ENCODE measurements at regions not wholly inside any gene's neighbourhood (a gene's known extent, or its start where the extent isn't known, plus 50 kb on each side); places are given as distances from the start of the nearest gene placed in this dataset.

DNA sequence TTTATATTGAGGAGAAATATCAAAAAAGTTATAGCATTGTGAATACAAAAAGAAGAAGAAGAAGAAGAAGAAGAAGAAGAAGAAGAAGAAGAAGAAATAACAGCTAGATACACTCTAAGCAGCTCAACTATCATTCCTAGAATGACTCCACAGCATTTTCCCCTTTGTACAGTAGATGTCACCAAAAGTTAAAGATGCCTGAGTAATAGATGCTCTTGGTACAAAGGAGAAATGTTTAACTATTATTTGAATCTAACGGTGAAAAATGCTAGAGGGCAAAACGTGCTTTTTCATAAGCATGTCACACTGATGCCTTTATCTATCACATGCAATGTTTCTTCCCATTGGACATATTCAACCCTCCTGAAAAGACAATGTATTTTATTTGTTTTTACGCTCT lies 178.4 kb upstream of the GPRIN3 start:
- no peak overlapping the region for H3K9ac ChIP-seq (ENCODE audit: control insufficient read depth, extremely low read depth, insufficient read depth, low read length)
- no peaks in the 10 kb centered on the region for H3K9me1 ChIP-seq (ENCODE audit: control insufficient read depth, extremely low read depth, insufficient read depth, low read length)
- FAIRE-seq, result no peak
- dilution Hi-C loops (cut with MboI; ENCODE audit: extremely low pct_ligation_motif_present, low sequenced_read_pairs), result no loop called here
- TF ChIP-seq, protein P1, sequence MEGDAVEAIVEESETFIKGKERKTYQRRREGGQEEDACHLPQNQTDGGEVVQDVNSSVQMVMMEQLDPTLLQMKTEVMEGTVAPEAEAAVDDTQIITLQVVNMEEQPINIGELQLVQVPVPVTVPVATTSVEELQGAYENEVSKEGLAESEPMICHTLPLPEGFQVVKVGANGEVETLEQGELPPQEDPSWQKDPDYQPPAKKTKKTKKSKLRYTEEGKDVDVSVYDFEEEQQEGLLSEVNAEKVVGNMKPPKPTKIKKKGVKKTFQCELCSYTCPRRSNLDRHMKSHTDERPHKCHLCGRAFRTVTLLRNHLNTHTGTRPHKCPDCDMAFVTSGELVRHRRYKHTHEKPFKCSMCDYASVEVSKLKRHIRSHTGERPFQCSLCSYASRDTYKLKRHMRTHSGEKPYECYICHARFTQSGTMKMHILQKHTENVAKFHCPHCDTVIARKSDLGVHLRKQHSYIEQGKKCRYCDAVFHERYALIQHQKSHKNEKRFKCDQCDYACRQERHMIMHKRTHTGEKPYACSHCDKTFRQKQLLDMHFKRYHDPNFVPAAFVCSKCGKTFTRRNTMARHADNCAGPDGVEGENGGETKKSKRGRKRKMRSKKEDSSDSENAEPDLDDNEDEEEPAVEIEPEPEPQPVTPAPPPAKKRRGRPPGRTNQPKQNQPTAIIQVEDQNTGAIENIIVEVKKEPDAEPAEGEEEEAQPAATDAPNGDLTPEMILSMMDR (optimal IDR thresholded peaks at IDR 0.05 in 1 of 3, IDR thresholded peaks at IDR 0.05 in 1 of 3, conservative IDR thresholded peaks at IDR 0.05 in 1 of 3; ENCODE audit: extremely low read depth in 1 of 3, insufficient read depth in 2 of 3, low read length in 3 of 3), result peak in 1 of 3 experiments; percentile 17
- no peak for TF ChIP-seq EZH2 (IDR thresholded peaks at IDR 0.05; ENCODE audit: low read length)
- H2AFZ ChIP-seq (ENCODE audit: control insufficient read depth, low read length), result no peak overlapping the region
- H3K9me3 ChIP-seq (ENCODE audit: control insufficient read depth, low read depth, low read length), result no peaks in the 10 kb centered on the region
- H4K20me1 ChIP-seq (ENCODE audit: control insufficient read depth, extremely low read depth, insufficient read depth, low read length), result no peaks in the 10 kb centered on the region
- H3K27me3 ChIP-seq (ENCODE audit: control insufficient read depth, extremely low read depth, insufficient read depth, low read length), result no peaks in the 10 kb centered on the region
- H3K4me2 ChIP-seq (ENCODE audit: control insufficient read depth, extremely low read depth, insufficient read depth, low read depth, low read length), result no peak overlapping the region
- no peak overlapping the region for H3K27ac ChIP-seq (ENCODE audit: control insufficient read depth, insufficient read depth, low read length)
- H3K4me3 ChIP-seq (ENCODE audit: control insufficient read depth in 2 of 3, extremely low read depth in 1 of 3, insufficient read depth in 2 of 3, low read depth in 1 of 3, low read length in 3 of 3), result no peak overlapping the region
- no peaks in the 10 kb centered on the region for H3K79me2 ChIP-seq (ENCODE audit: control insufficient read depth, insufficient read depth, low read length)
- DNase-seq (ENCODE audit: low read depth, low spot score), result no peak
- H3K4me1 ChIP-seq (ENCODE audit: control insufficient read depth, extremely low read depth, insufficient read depth, low read length), result no peaks in the 10 kb centered on the region
- no peaks in the 10 kb centered on the region for H3K36me3 ChIP-seq (ENCODE audit: control insufficient read depth in 2 of 2, extremely low read depth in 1 of 2, insufficient read depth in 2 of 2, low read length in 2 of 2)

DNA sequence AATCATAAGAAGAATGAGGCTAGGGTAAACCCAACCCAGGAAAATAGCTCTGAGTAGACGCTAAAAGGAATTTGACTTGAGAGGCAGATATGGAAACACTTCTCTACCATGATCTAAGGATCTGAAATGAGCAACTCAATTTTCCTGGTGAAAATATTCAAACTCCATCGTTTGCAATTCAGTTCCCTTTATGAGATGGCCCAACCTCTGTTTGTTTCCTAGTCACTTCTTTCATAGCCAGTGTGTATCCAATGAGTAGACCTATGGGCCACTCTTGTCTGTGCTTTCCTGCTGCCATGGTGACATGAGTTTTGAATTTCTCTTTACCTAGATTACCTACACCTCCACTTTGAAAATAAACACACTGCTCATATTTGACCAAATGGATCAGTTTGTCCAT lies 176.2 kb upstream of the GPRIN3 start:
- Histone ChIP-seq H3K27me3 (ENCODE audit: control insufficient read depth, extremely low read depth, insufficient read depth, low read length) (no peaks in the 10 kb centered on the region), H2AFZ (ENCODE audit: control insufficient read depth, low read length) (no peak overlapping the region), H3K4me1 (ENCODE audit: control insufficient read depth, extremely low read depth, insufficient read depth, low read length) (no peaks in the 10 kb centered on the region), H3K9me1 (ENCODE audit: control insufficient read depth, extremely low read depth, insufficient read depth, low read length) (no peaks in the 10 kb centered on the region), H3K27ac (ENCODE audit: control insufficient read depth, insufficient read depth, low read length) (no peak overlapping the region), H3K79me2 (ENCODE audit: control insufficient read depth, insufficient read depth, low read length) (no peaks in the 10 kb centered on the region), H3K36me3 (ENCODE audit: control insufficient read depth in 2 of 2, extremely low read depth in 1 of 2, insufficient read depth in 2 of 2, low read length in 2 of 2) (no peaks in the 10 kb centered on the region), H3K9me3 (ENCODE audit: control insufficient read depth, low read depth, low read length) (no peaks in the 10 kb centered on the region), H3K4me2 (ENCODE audit: control insufficient read depth, extremely low read depth, insufficient read depth, low read depth, low read length) (no peak overlapping the region), H3K4me3 (ENCODE audit: control insufficient read depth in 2 of 3, extremely low read depth in 1 of 3, insufficient read depth in 2 of 3, low read depth in 1 of 3, low read length in 3 of 3) (no peak overlapping the region), H3K9ac (ENCODE audit: control insufficient read depth, extremely low read depth, insufficient read depth, low read length) (no peak overlapping the region), H4K20me1 (ENCODE audit: control insufficient read depth, extremely low read depth, insufficient read depth, low read length) (no peaks in the 10 kb centered on the region)
- TF ChIP-seq, protein P1 (optimal IDR thresholded peaks at IDR 0.05 in 1 of 3, IDR thresholded peaks at IDR 0.05 in 1 of 3, conservative IDR thresholded peaks at IDR 0.05 in 1 of 3; ENCODE audit: extremely low read depth in 1 of 3, insufficient read depth in 2 of 3, low read length in 3 of 3), result no peak
- no peak for FAIRE-seq
- no peak for DNase-seq (ENCODE audit: low read depth, low spot score)
- dilution Hi-C loops (cut with MboI; ENCODE audit: extremely low pct_ligation_motif_present, low sequenced_read_pairs), result no loop called here

Measured in keratinocyte (primary cell).